ENCODE measurements at regions not wholly inside any gene's neighbourhood (a gene's known extent, or its start where the extent isn't known, plus 50 kb on each side); places are given as distances from the start of the nearest gene placed in this dataset.
"Not testable (repeated sequence)": the region's sequence is repeated elsewhere in the genome, so short reads cannot be mapped to it uniquely, and the experiment has no call there.

GRCh38 chr18:55968550-55968949, 380.6 kb upstream of the TCF4 start:
- 93 to 98% (median 95%) methylated on average over 3 of the region's 3 CpGs for WGBS, 4 donors
- TF ChIP-seq CTCF (IDR thresholded peaks at IDR 0.05): no peak
- Histone ChIP-seq H3K27me3 (no peaks in the 10 kb centered on the region), H3K36me3 (no peaks in the 10 kb centered on the region), H3K4me3 (no peak overlapping the region), H3K9me3 (no peaks in the 10 kb centered on the region), H3K4me1 (no peaks in the 10 kb centered on the region), H3K27ac (no peak overlapping the region)
- intact Hi-C loops (cut with DNase I): loop anchor here in 1 of 10 donors (10.0 kb wide), 1 partner anchor 46 kb away; no protein-coding TSS in a partner anchor
- DNase-seq (no peak), ATAC-seq (no peak)

GRCh38 chr18:55967019-55967418, 379.0 kb upstream of the TCF4 start:
- Histone ChIP-seq H3K27me3 (no peaks in the 10 kb centered on the region), H3K9me3 (no peaks in the 10 kb centered on the region), H3K4me3 (no peak overlapping the region), H3K27ac (no peak overlapping the region), H3K4me1 (no peaks in the 10 kb centered on the region), H3K36me3 (no peaks in the 10 kb centered on the region)
- intact Hi-C loops (cut with DNase I): loop anchor here in 1 of 10 donors (10.0 kb wide), 1 partner anchor 48 kb away; no protein-coding TSS in a partner anchor
- no peak for DNase-seq
- TF ChIP-seq CTCF (IDR thresholded peaks at IDR 0.05): no peak
- no peak for TF ChIP-seq POLR2A (IDR thresholded peaks at IDR 0.05)
- WGBS, 4 donors: 93 to 98% (median 97%) methylated on average over 3 of the region's 3 CpGs
- no peak for ATAC-seq

- intact Hi-C loops (cut with DNase I): loop anchor here in 1 of 10 donors (10.0 kb wide), 1 partner anchor 51 kb away; no protein-coding TSS in a partner anchor
- no peaks in the 10 kb centered on the region for H3K9me3 ChIP-seq
- H3K4me3 ChIP-seq: no peak overlapping the region
- DNase-seq: no peak
- H3K27ac ChIP-seq: no peak overlapping the region
- TF ChIP-seq CTCF (IDR thresholded peaks at IDR 0.05): no peak
- TF ChIP-seq POLR2A (IDR thresholded peaks at IDR 0.05): no peak
- no peaks in the 10 kb centered on the region for H3K4me1 ChIP-seq
- H3K36me3 ChIP-seq: no peaks in the 10 kb centered on the region
- WGBS, 4 donors: 92 to 98% (median 93%) methylated on average over 1 of the region's 1 CpG
- ATAC-seq: no peak
- H3K27me3 ChIP-seq: no peaks in the 10 kb centered on the region
Observed at GRCh38 chr18:55964171-55964570, 376.2 kb upstream of the TCF4 start.

- Histone ChIP-seq H3K27me3 (no peaks in the 10 kb centered on the region), H3K36me3 (no peaks in the 10 kb centered on the region), H3K4me1 (peaks cover 0 to 4% (median 0%) of the 10 kb centered on the region in 12 donors), H3K27ac (peak overlapping the region in 1 of 12 donors; percentile 5), H3K4me3 (no peak overlapping the region), H3K9me3 (no peaks in the 10 kb centered on the region)
- ATAC-seq: no peak
- intact Hi-C loops (cut with DNase I): no loop called here
- WGBS, 4 donors: 65 to 72% (median 70%) methylated on average over 8 to 9 of the region's 9 CpGs
- TF ChIP-seq POLR2A (IDR thresholded peaks at IDR 0.05) (no peak), CTCF (IDR thresholded peaks at IDR 0.05) (no peak)
- peak in 2 of 5 donors; percentile 14 to 36 for DNase-seq
Observed at GRCh38 chr18:55953326-55953725, 365.3 kb upstream of the TCF4 start.

- 88 to 91% (median 90%) methylated on average over 7 of the region's 7 CpGs for WGBS, 4 donors
- DNase-seq; ATAC-seq; H3K4me3 ChIP-seq; H3K27ac ChIP-seq; H3K36me3 ChIP-seq; H3K4me1 ChIP-seq; H3K27me3 ChIP-seq; H3K9me3 ChIP-seq; intact Hi-C loops (cut with DNase I): not testable (repeated sequence)
Observed at GRCh38 chr18:55951738-55952137, 363.7 kb upstream of the TCF4 start.
